ENCODE measurements at regions not wholly inside any gene's neighbourhood (a gene's known extent, or its start where the extent isn't known, plus 50 kb on each side); places are given as distances from the start of the nearest gene placed in this dataset.

DNA sequence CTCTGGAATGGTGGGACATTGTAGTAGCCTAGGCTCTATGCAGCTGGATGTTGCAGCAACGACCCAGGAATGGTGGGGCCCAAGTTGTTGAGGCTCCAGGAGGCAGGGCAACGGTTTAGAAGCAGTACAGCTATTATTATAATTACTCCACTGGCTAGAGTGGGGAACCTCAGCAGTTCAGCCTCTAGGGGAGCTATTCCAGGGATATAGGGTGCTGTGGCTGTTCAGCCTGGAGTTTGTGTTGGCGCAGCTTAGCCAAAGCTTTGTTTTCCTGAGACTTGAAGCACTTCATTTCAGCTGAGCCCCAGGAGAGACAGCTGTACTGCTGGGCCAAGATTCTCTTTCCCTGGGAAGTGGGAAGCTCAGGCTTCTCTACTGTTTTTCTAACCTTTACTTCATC, 1023.0 kb upstream of the ATXN7L3B start:
- TF ChIP-seq, protein P1, sequence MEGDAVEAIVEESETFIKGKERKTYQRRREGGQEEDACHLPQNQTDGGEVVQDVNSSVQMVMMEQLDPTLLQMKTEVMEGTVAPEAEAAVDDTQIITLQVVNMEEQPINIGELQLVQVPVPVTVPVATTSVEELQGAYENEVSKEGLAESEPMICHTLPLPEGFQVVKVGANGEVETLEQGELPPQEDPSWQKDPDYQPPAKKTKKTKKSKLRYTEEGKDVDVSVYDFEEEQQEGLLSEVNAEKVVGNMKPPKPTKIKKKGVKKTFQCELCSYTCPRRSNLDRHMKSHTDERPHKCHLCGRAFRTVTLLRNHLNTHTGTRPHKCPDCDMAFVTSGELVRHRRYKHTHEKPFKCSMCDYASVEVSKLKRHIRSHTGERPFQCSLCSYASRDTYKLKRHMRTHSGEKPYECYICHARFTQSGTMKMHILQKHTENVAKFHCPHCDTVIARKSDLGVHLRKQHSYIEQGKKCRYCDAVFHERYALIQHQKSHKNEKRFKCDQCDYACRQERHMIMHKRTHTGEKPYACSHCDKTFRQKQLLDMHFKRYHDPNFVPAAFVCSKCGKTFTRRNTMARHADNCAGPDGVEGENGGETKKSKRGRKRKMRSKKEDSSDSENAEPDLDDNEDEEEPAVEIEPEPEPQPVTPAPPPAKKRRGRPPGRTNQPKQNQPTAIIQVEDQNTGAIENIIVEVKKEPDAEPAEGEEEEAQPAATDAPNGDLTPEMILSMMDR (IDR thresholded peaks at IDR 0.05), result no peak

DNA sequence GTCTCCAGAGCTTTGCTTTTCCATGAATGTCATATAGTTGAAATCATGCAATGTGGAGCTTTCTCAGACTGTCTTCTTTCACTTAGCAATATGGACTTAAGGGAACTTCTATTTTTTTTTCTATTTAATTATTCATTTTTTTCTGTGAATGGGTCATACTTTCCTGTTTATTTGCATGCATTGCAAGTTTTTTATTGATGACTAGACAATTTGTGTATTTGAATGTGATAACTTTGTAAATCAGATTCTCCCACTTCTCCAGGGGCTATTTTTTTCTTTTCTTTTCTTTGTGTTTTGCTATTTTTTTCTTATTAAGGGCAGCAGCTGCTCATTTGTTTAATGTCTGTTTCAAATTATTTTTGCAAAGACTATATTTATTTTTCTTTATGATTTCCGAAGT, 1019.8 kb upstream of the ATXN7L3B start:
- TF ChIP-seq, protein P1 (IDR thresholded peaks at IDR 0.05), result no peak

DNA sequence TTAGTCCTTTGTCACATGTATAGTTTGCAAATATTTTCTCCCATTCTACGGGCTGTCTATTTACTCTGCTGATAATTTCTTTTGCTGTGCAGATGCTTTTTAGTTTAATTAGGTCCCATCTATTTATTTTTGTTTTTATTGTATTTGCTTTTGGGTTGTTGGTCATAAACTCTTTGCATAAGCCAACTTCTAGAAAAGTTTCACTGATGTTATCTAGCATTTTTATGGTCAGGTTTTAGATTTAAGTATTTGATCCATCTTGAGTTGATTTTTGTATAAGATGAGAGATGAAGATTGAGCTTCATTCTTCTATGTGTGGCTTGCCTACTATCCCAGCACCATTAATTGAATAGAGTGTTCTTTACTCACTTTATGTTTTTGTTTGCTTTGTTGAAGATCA, 1008.4 kb upstream of the ATXN7L3B start:
- TF ChIP-seq, protein P1 (IDR thresholded peaks at IDR 0.05), result no peak

DNA sequence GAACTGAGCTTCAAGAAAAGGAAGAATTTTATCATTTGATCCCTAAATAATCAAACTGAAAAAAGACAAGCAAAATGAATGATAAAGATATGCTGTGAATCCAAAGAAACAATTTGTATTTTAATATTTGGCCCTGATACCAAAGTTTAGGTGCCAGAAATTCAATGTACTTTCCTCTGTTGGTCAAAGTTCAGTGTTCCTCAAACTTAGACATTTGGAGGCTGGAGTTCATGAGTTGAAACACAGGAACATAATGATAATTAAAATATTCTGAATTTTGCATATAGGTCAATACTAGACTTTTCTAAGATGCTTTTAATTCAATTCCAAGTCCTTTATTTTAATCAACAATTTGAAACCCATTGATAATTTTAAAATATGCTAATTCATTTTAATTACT, 1007.7 kb upstream of the ATXN7L3B start:
- TF ChIP-seq, protein P1 (IDR thresholded peaks at IDR 0.05), result no peak

DNA sequence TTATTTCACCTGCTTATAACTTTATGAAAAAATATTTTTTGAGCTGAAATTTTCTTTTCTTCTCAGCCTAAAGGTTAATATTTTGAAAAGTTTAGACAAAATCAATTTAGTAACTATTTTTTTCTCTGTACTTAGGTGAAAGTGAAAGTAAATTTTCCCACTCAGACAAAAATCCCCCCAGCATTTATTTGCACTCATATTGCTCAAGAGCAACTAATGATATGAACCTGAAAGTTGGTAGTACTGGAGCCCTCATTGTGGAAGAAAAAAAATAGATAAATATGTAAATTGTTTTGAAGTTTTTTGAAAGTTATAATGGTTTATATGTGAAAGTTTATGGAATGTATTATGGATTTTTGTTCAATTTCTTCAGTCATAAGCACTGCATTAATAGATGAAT, 1005.9 kb upstream of the ATXN7L3B start:
- TF ChIP-seq, protein P1 (IDR thresholded peaks at IDR 0.05), result no peak

DNA sequence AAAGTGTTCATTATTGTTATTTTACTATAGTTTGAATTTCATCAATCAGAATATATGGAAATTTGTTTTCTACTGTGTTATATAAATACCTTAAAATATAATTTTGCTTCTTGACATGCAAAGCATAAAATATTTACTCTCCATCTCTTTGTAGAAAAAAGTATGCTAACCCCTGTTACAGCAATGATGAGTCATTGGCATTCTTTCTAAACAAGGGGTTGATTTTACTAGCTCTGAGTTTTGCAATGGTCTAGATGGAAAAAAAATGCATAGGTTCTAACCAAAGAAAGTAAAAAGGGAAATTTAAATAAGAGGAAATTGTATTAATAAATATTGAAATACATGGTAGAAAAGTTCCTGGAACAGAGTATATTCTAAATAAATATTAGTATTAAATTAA, 990.2 kb upstream of the ATXN7L3B start:
- TF ChIP-seq, protein P1 (IDR thresholded peaks at IDR 0.05), result no peak

DNA sequence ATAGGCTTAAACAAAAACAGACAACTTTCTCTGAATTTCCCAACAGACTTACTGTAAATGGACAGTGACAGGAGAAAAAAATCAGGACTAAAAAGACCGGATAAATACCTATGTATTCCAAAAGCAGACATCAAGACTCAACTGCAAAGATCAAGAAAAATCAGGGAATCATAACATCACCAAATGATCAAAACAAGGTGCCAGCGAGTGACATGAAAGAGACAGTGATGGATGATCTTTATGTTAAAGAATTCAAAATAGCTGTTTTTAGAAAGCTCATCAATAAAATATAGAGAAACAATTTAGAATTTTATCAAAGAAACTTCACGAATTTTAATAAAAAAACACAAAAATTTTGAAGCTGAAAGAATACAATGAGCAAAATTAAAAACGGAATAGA, 952.5 kb upstream of the ATXN7L3B start:
- TF ChIP-seq, protein P1 (IDR thresholded peaks at IDR 0.05), result no peak

DNA sequence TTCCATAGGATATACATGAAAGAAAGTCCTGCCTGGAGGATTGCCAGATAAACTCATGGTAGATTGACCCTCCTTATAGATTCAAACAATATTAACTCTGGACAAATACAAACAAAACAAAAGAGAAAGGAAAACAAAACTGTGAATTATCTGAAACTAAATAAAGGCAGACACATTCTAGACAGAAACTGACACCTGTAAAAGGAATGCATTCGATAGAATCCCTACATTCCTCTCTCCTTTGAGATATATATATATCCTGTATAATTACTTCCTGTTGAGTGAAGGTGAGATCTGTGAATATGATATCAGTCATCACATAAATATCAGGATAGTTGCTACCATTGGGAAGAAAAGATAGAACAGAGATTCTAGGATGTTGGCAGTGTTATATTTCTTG, 948.4 kb upstream of the ATXN7L3B start:
- TF ChIP-seq, protein P1 (IDR thresholded peaks at IDR 0.05), result no peak
